Mesendoderm (in vitro differentiated cells): ENCODE measurements at regions not wholly inside any gene's neighbourhood (a gene's known extent, or its start where the extent isn't known, plus 50 kb on each side); places are given as distances from the start of the nearest gene placed in this dataset.

Source experiments
- DNase-seq: peaks from one replicate; pipeline ENCODE4 v3.0.0; 2013
- H2AK5ac ChIP-seq: 2 replicates; pipeline ENCODE4 v1.6.1; 2013; ENCODE audit warnings: low read length, inconsistent platforms
- H2BK120ac ChIP-seq: 2 replicates; pipeline ENCODE4 v1.6.1; 2013; ENCODE audit warnings: low read depth, mild to moderate bottlenecking, low read length, moderate library complexity, mixed read lengths
- H2BK15ac ChIP-seq: replicated peaks from 2 replicates; pipeline ENCODE4 v1.6.1; 2013; ENCODE audit warnings: low read depth, mild to moderate bottlenecking, moderate library complexity
- H2BK5ac ChIP-seq: 2 replicates; pipeline ENCODE4 v1.6.1; 2013; ENCODE audit warnings: low read length, inconsistent platforms
- H3K18ac ChIP-seq: 2 replicates; pipeline ENCODE4 v1.6.1; 2013; ENCODE audit warnings: mild to moderate bottlenecking, low read length, mixed read lengths
- H3K23ac ChIP-seq: one replicate; pipeline ENCODE4 v1.6.1; 2013; ENCODE audit warnings: low read length
- H3K27ac ChIP-seq: 2 replicates; pipeline ENCODE4 v1.5.1; 2013; ENCODE audit warnings: low read depth, mild to moderate bottlenecking, inconsistent platforms, low read length, moderate library complexity
- H3K27me3 ChIP-seq: 2 replicates; pipeline ENCODE4 v1.6.1; 2013; ENCODE audit warnings: low read length, control low read depth, mild to moderate bottlenecking, inconsistent platforms; ENCODE audit not compliant: insufficient read depth, poor library complexity
- H3K36me3 ChIP-seq: 2 replicates; pipeline ENCODE4 v1.6.1; 2013; ENCODE audit warnings: low read length, inconsistent platforms; ENCODE audit not compliant: control insufficient read depth, insufficient read depth
- H3K4ac ChIP-seq: one replicate; pipeline ENCODE4 v1.6.1; 2013; ENCODE audit warnings: low read depth, mild to moderate bottlenecking, low read length, moderate library complexity
- H3K4me1 ChIP-seq: 2 replicates; pipeline ENCODE4 v1.6.1; 2013; ENCODE audit warnings: low read depth, low read length, inconsistent platforms; ENCODE audit not compliant: control insufficient read depth
- H3K4me2 ChIP-seq: 2 replicates; pipeline ENCODE4 v1.6.1; 2013; ENCODE audit warnings: low read length
- H3K4me3 ChIP-seq: 2 replicates; pipeline ENCODE4 v1.5.1; 2013; ENCODE audit warnings: mild to moderate bottlenecking, low read length
- H3K56ac ChIP-seq: one replicate; pipeline ENCODE4 v1.6.1; 2013; ENCODE audit warnings: low read length
- H3K79me1 ChIP-seq: 2 replicates; pipeline ENCODE4 v1.6.1; 2013; ENCODE audit warnings: low read length, inconsistent platforms
- H3K79me2 ChIP-seq: 2 replicates; pipeline ENCODE4 v1.6.1; 2013; ENCODE audit warnings: mild to moderate bottlenecking, low read length; ENCODE audit not compliant: control insufficient read depth, insufficient read depth
- H3K9ac ChIP-seq: 2 replicates; pipeline ENCODE4 v1.6.1; 2013; ENCODE audit warnings: low read length, inconsistent platforms
- H4K5ac ChIP-seq: one replicate; pipeline ENCODE4 v1.6.1; 2013; ENCODE audit warnings: low read length
- H4K8ac ChIP-seq: one replicate; pipeline ENCODE4 v1.6.1; 2013; ENCODE audit warnings: low read depth, mild to moderate bottlenecking, control low read depth, low read length, moderate library complexity
- WGBS: extraction: QIAGEN DNeasy Blood & Tissue Kit; methylation state at CpG from one replicate; pipeline ENCODE4 v1.1.7; 2013; ENCODE audit warnings: low lambda C conversion rate, missing lambda C conversion rate; ENCODE audit not compliant: insufficient coverage; ENCODE audit errors: extremely low coverage; 5-methylcytosine and 5-hydroxymethylcytosine counted together

- H4K5ac ChIP-seq, result no peak overlapping the region
- no peak overlapping the region for H3K4me2 ChIP-seq
- WGBS, result no CpG with 5 or more reads among the region's 3 CpGs
- no peak overlapping the region for H2BK5ac ChIP-seq
- no peaks in the 10 kb centered on the region for H3K79me1 ChIP-seq
- no peaks in the 10 kb centered on the region for H3K4me1 ChIP-seq
- no peaks in the 10 kb centered on the region for H3K79me2 ChIP-seq
- no peaks in the 10 kb centered on the region for H3K36me3 ChIP-seq
- H3K56ac ChIP-seq, result no peak overlapping the region
- DNase-seq, result no peak
- no peak overlapping the region for H3K27ac ChIP-seq
- no peak overlapping the region for H2BK120ac ChIP-seq
- no peak overlapping the region for H4K8ac ChIP-seq
- no peak overlapping the region for H3K23ac ChIP-seq
- no peak overlapping the region for H3K4me3 ChIP-seq
- H3K4ac ChIP-seq, result no peak overlapping the region
- no peak overlapping the region for H3K18ac ChIP-seq
- H2BK15ac ChIP-seq, result no peak overlapping the region
- H2AK5ac ChIP-seq, result no peak overlapping the region
- H3K27me3 ChIP-seq, result no peaks in the 10 kb centered on the region
- H3K9ac ChIP-seq, result no peak overlapping the region
Observed at GRCh38 chr2:56615760-56616159, 432.0 kb downstream of the CCDC85A start.

- no peak overlapping the region for H3K23ac ChIP-seq
- H2AK5ac ChIP-seq, result no peak overlapping the region
- H4K5ac ChIP-seq, result no peak overlapping the region
- no peaks in the 10 kb centered on the region for H3K4me1 ChIP-seq
- H3K4me2 ChIP-seq, result no peak overlapping the region
- H2BK15ac ChIP-seq, result no peak overlapping the region
- no CpG with 5 or more reads among the region's 1 CpG for WGBS
- no peak overlapping the region for H2BK120ac ChIP-seq
- H3K27ac ChIP-seq, result no peak overlapping the region
- no peak overlapping the region for H3K4ac ChIP-seq
- no peaks in the 10 kb centered on the region for H3K79me2 ChIP-seq
- H3K79me1 ChIP-seq, result no peaks in the 10 kb centered on the region
- H3K36me3 ChIP-seq, result no peaks in the 10 kb centered on the region
- no peak overlapping the region for H3K56ac ChIP-seq
- no peak overlapping the region for H3K4me3 ChIP-seq
- peak; percentile 3 for DNase-seq
- no peak overlapping the region for H2BK5ac ChIP-seq
- no peak overlapping the region for H4K8ac ChIP-seq
- H3K27me3 ChIP-seq, result no peaks in the 10 kb centered on the region
- H3K9ac ChIP-seq, result no peak overlapping the region
- no peak overlapping the region for H3K18ac ChIP-seq
Observed at GRCh38 chr2:56624181-56624580, 440.4 kb downstream of the CCDC85A start.

GRCh38 chr2:56626927-56627326 lies 443.1 kb downstream of the CCDC85A start:
- no peak overlapping the region for H2BK15ac ChIP-seq
- H3K79me1 ChIP-seq, result no peaks in the 10 kb centered on the region

GRCh38 chr2:56630286-56630685 lies 446.5 kb downstream of the CCDC85A start:
- WGBS, result 100% methylated on average over 1 of the region's 2 CpGs

More at GRCh38 chr2:56626927-56627326, 443.1 kb downstream of the CCDC85A start:
- H3K4me2 ChIP-seq, result no peak overlapping the region
- no peak overlapping the region for H3K27ac ChIP-seq
- H3K4me1 ChIP-seq, result no peaks in the 10 kb centered on the region
- H2AK5ac ChIP-seq, result no peak overlapping the region
- H2BK5ac ChIP-seq, result no peak overlapping the region
- WGBS, result no CpG with 5 or more reads among the region's 3 CpGs
- H3K27me3 ChIP-seq, result no peaks in the 10 kb centered on the region
- H2BK120ac ChIP-seq, result no peak overlapping the region
- H3K4me3 ChIP-seq, result no peak overlapping the region
- H3K36me3 ChIP-seq, result no peaks in the 10 kb centered on the region
- H3K79me2 ChIP-seq, result no peaks in the 10 kb centered on the region
- no peak overlapping the region for H4K8ac ChIP-seq
- H3K56ac ChIP-seq, result no peak overlapping the region
- H3K18ac ChIP-seq, result no peak overlapping the region
- H4K5ac ChIP-seq, result no peak overlapping the region
- no peak overlapping the region for H3K23ac ChIP-seq
- no peak for DNase-seq
- no peak overlapping the region for H3K9ac ChIP-seq
- no peak overlapping the region for H3K4ac ChIP-seq

GRCh38 chr2:56647997-56648396 lies 464.2 kb downstream of the CCDC85A start:
- Histone ChIP-seq H4K5ac (no peak overlapping the region), H3K18ac (no peak overlapping the region), H3K79me1 (no peaks in the 10 kb centered on the region), H3K4me3 (no peak overlapping the region), H4K8ac (no peak overlapping the region), H3K23ac (no peak overlapping the region), H3K36me3 (no peaks in the 10 kb centered on the region), H2AK5ac (no peak overlapping the region), H3K56ac (no peak overlapping the region), H2BK15ac (no peak overlapping the region), H3K27me3 (no peaks in the 10 kb centered on the region), H3K4ac (no peak overlapping the region), H3K9ac (no peak overlapping the region), H3K4me2 (no peak overlapping the region), H3K79me2 (no peaks in the 10 kb centered on the region), H2BK5ac (no peak overlapping the region), H3K27ac (no peak overlapping the region), H2BK120ac (no peak overlapping the region), H3K4me1 (no peaks in the 10 kb centered on the region)
- WGBS, result no CpG with 5 or more reads among the region's 1 CpG
- DNase-seq, result no peak

More at GRCh38 chr2:56630286-56630685, 446.5 kb downstream of the CCDC85A start:
- no peak overlapping the region for H3K4ac ChIP-seq
- H2BK15ac ChIP-seq, result no peak overlapping the region
- no peak overlapping the region for H2BK120ac ChIP-seq
- H3K4me3 ChIP-seq, result no peak overlapping the region
- DNase-seq, result no peak
- H3K79me1 ChIP-seq, result no peaks in the 10 kb centered on the region
- no peaks in the 10 kb centered on the region for H3K79me2 ChIP-seq
- no peak overlapping the region for H3K23ac ChIP-seq
- H3K27ac ChIP-seq, result no peak overlapping the region
- no peak overlapping the region for H3K4me2 ChIP-seq
- no peak overlapping the region for H2BK5ac ChIP-seq
- H3K9ac ChIP-seq, result no peak overlapping the region
- no peaks in the 10 kb centered on the region for H3K27me3 ChIP-seq
- no peaks in the 10 kb centered on the region for H3K4me1 ChIP-seq
- no peaks in the 10 kb centered on the region for H3K36me3 ChIP-seq
- H4K8ac ChIP-seq, result no peak overlapping the region
- no peak overlapping the region for H2AK5ac ChIP-seq
- no peak overlapping the region for H4K5ac ChIP-seq
- H3K56ac ChIP-seq, result no peak overlapping the region
- no peak overlapping the region for H3K18ac ChIP-seq

- Histone ChIP-seq H3K9ac (no peak overlapping the region), H3K79me2 (no peaks in the 10 kb centered on the region), H3K27me3 (no peaks in the 10 kb centered on the region), H2BK120ac (no peak overlapping the region), H3K79me1 (no peaks in the 10 kb centered on the region), H4K5ac (no peak overlapping the region), H3K56ac (no peak overlapping the region), H3K23ac (no peak overlapping the region), H3K4me2 (no peak overlapping the region), H2BK5ac (no peak overlapping the region), H2AK5ac (no peak overlapping the region), H3K4me3 (no peak overlapping the region), H4K8ac (no peak overlapping the region), H3K18ac (no peak overlapping the region), H2BK15ac (no peak overlapping the region), H3K36me3 (no peaks in the 10 kb centered on the region), H3K27ac (no peak overlapping the region), H3K4ac (no peak overlapping the region), H3K4me1 (no peaks in the 10 kb centered on the region)
- no peak for DNase-seq
- WGBS, result no CpG with 5 or more reads among the region's 2 CpGs
Observed at GRCh38 chr2:56648802-56649201, 465.0 kb downstream of the CCDC85A start.
